ENCODE measurements at regions not wholly inside any gene's neighbourhood (a gene's known extent, or its start where the extent isn't known, plus 50 kb on each side); places are given as distances from the start of the nearest gene placed in this dataset.

GRCh38 chr13:40362502-40362901, 303.9 kb downstream of the FOXO1 start:
- Mint-ChIP-seq H3K4me3 (no peak overlapping the region), H3K27me3 (ENCODE audit: low read depth) (no peaks in the 10 kb centered on the region; the same call in 1 of the 2 replicates), H3K4me1 (no peaks in the 10 kb centered on the region), H3K9me3 (no peaks in the 10 kb centered on the region; the same call in 1 of the 2 replicates), H3K27ac (no peak overlapping the region), H3K36me3 (no peaks in the 10 kb centered on the region)
- CTCF ChIA-PET = no interaction called here
- no peak for ATAC-seq
- POLR2A ChIA-PET = interaction anchor here (0.6 kb wide), 1 partner anchor 171 kb away, joined by 3 read pairs; no protein-coding TSS in a partner anchor
- DNase-seq (ENCODE audit: low spot score) = no peak
- no peak for TF ChIP-seq PRDM15 (CRISPR knock-in tag; IDR thresholded peaks at IDR 0.05)
- TF ChIP-seq ZMAT4 (CRISPR knock-in tag; IDR thresholded peaks at IDR 0.05) = no peak
- no peak for TF ChIP-seq IRF2 (CRISPR knock-in tag; IDR thresholded peaks at IDR 0.05; ENCODE audit: borderline replicate concordance, low read depth)
- TF ChIP-seq EMX1 (CRISPR knock-in tag; IDR thresholded peaks at IDR 0.05) = no peak
- no peak for TF ChIP-seq NR3C1 (CRISPR knock-in tag; conservative IDR thresholded peaks at IDR 0.05; ENCODE audit: low read depth)
- no peak for TF ChIP-seq TCF7 (CRISPR knock-in tag; IDR thresholded peaks at IDR 0.05; ENCODE audit: low read depth)
- TF ChIP-seq USF2 (CRISPR knock-in tag; IDR thresholded peaks at IDR 0.05) = no peak
- no peak for TF ChIP-seq JUN (CRISPR knock-in tag; IDR thresholded peaks at IDR 0.05)
- no peak for TF ChIP-seq ZNF232 (CRISPR knock-in tag; IDR thresholded peaks at IDR 0.05)
- no peak for TF ChIP-seq NFATC4 (CRISPR knock-in tag; IDR thresholded peaks at IDR 0.05)
- no peak for TF ChIP-seq GRHL2 (CRISPR knock-in tag; IDR thresholded peaks at IDR 0.05; ENCODE audit: insufficient replicate concordance, severe bottlenecking)
- TF ChIP-seq RELA (CRISPR knock-in tag; IDR thresholded peaks at IDR 0.05; ENCODE audit: borderline replicate concordance) = no peak
- no peak for TF ChIP-seq STAT6 (CRISPR knock-in tag; conservative IDR thresholded peaks at IDR 0.05; ENCODE audit: low read depth)
- TF ChIP-seq SOX15 (CRISPR knock-in tag; IDR thresholded peaks at IDR 0.05) = no peak
- TF ChIP-seq AR (CRISPR knock-in tag; IDR thresholded peaks at IDR 0.05) = no peak
- no peak for TF ChIP-seq SMAD3 (CRISPR knock-in tag; IDR thresholded peaks at IDR 0.05; ENCODE audit: borderline replicate concordance)
- no peak for TF ChIP-seq ZNF423 (CRISPR knock-in tag; IDR thresholded peaks at IDR 0.05)
- TF ChIP-seq ZNF138 (CRISPR knock-in tag; conservative IDR thresholded peaks at IDR 0.05) = no peak
